Suprapubic skin (tissue), 4 donors: ENCODE measurements at regions not wholly inside any gene's neighbourhood (a gene's known extent, or its start where the extent isn't known, plus 50 kb on each side); places are given as distances from the start of the nearest gene placed in this dataset.

Experiments
- DNase-seq, 2 donors: peaks; one replicate each; pipeline ENCODE4 v3.0.0-alpha.2; 2019; ENCODE audit warnings: low spot score in 2 of 2
- H3K27ac ChIP-seq: fragments of 200-600 bp; sonication (generic); one replicate; pipeline ENCODE4 v1.5.1; 2019
- H3K27me3 ChIP-seq: fragments of 200-600 bp; sonication (generic); one replicate; pipeline ENCODE4 v1.5.1; 2019
- H3K36me3 ChIP-seq: fragments of 200-600 bp; sonication (generic); one replicate; pipeline ENCODE4 v1.5.1; 2019
- H3K4me1 ChIP-seq: fragments of 200-600 bp; sonication (generic); one replicate; pipeline ENCODE4 v1.5.1; 2019
- H3K4me3 ChIP-seq: fragments of 200-600 bp; sonication (generic); one replicate; pipeline ENCODE4 v1.5.1; 2019; ENCODE audit warnings: mild to moderate bottlenecking
- H3K9me3 ChIP-seq: fragments of 200-600 bp; sonication (generic); one replicate; pipeline ENCODE4 v1.5.1; 2019
- CTCF ChIP-seq, 2 donors: fragments of 200-600 bp in 1 of 2; fragments of 450-650 bp in 1 of 2; sonication (generic) in 1 of 2; IDR thresholded peaks; one replicate each; pipeline ENCODE4 v1.5.1; 2016 to 2019; ENCODE audit warnings: antibody characterized with exemption in 2 of 2, mild to moderate bottlenecking in 1 of 2, moderate library complexity in 1 of 2
- EP300 ChIP-seq: sonication (generic); formaldehyde crosslinking; IDR thresholded peaks from one replicate; pipeline ENCODE4 v1.6.1; 2017; ENCODE audit warnings: antibody characterized with exemption
- POLR2A ChIP-seq, 2 donors: fragments of 450-650 bp; IDR thresholded peaks; one replicate each; pipeline ENCODE4 v1.6.1; 2017; ENCODE audit warnings: antibody characterized with exemption in 2 of 2, mild to moderate bottlenecking in 2 of 2, moderate library complexity in 2 of 2
- POLR2AphosphoS5 ChIP-seq, 3 donors: sonication (generic); formaldehyde crosslinking; IDR thresholded peaks; one replicate each; pipeline ENCODE4 v1.6.1; 2017; ENCODE audit warnings: antibody characterized with exemption in 3 of 3
- WGBS: methylation state at CpG from one replicate; pipeline ENCODE4 v1.1.5; 2018; 5-methylcytosine and 5-hydroxymethylcytosine counted together

- DNase-seq: no peak
- Histone ChIP-seq H3K27me3 (no peaks in the 10 kb centered on the region), H3K36me3 (no peaks in the 10 kb centered on the region), H3K4me1 (no peaks in the 10 kb centered on the region), H3K27ac (no peak overlapping the region), H3K4me3 (no peak overlapping the region), H3K9me3 (no peaks in the 10 kb centered on the region)
- TF ChIP-seq EP300 (no peak), POLR2AphosphoS5 (IDR thresholded peaks at IDR 0.05) (no peak), CTCF (IDR thresholded peaks at IDR 0.05) (no peak), POLR2A (IDR thresholded peaks at IDR 0.05) (no peak)
- WGBS: 83% methylated on average over 6 of the region's 6 CpGs
Measured at GRCh38 chr2:196390243-196391148, 219.1 kb upstream of the STK17B start.

- DNase-seq: no peak
- no peaks in the 10 kb centered on the region for H3K36me3 ChIP-seq
- no peaks in the 10 kb centered on the region for H3K27me3 ChIP-seq
- H3K9me3 ChIP-seq: no peaks in the 10 kb centered on the region
- TF ChIP-seq POLR2A (IDR thresholded peaks at IDR 0.05) (no peak), CTCF (IDR thresholded peaks at IDR 0.05) (no peak), EP300 (no peak), POLR2AphosphoS5 (IDR thresholded peaks at IDR 0.05) (no peak)
- no peak overlapping the region for H3K27ac ChIP-seq
- H3K4me1 ChIP-seq: no peaks in the 10 kb centered on the region
- H3K4me3 ChIP-seq: no peak overlapping the region
- WGBS: 90% methylated on average over 1 of the region's 1 CpG
Measured at GRCh38 chr2:196391149-196391479, 219.7 kb upstream of the STK17B start.

- DNase-seq: no peak
- TF ChIP-seq EP300 (no peak), POLR2A (IDR thresholded peaks at IDR 0.05) (no peak)
- H3K9me3 ChIP-seq: no peaks in the 10 kb centered on the region
- H3K27ac ChIP-seq: no peak overlapping the region
- peaks cover 7% of the 10 kb centered on the region for H3K4me1 ChIP-seq
- H3K4me3 ChIP-seq: no peak overlapping the region
- no peaks in the 10 kb centered on the region for H3K36me3 ChIP-seq
- 97% methylated on average over 1 of the region's 1 CpG for WGBS
- no peaks in the 10 kb centered on the region for H3K27me3 ChIP-seq
Measured at GRCh38 chr2:196399096-196399495, 227.7 kb upstream of the STK17B start.

- peaks cover 7% of the 10 kb centered on the region for H3K4me1 ChIP-seq
- no peak overlapping the region for H3K4me3 ChIP-seq
- no peaks in the 10 kb centered on the region for H3K9me3 ChIP-seq
- no peak overlapping the region for H3K27ac ChIP-seq
- DNase-seq: no peak
- TF ChIP-seq EP300 (no peak), CTCF (IDR thresholded peaks at IDR 0.05) (no peak), POLR2A (IDR thresholded peaks at IDR 0.05) (no peak), POLR2AphosphoS5 (IDR thresholded peaks at IDR 0.05) (no peak)
- no peaks in the 10 kb centered on the region for H3K27me3 ChIP-seq
- H3K36me3 ChIP-seq: no peaks in the 10 kb centered on the region
- WGBS: 44% methylated on average over 5 of the region's 5 CpGs
Measured at GRCh38 chr2:196399722-196400691, 228.6 kb upstream of the STK17B start.

- no peaks in the 10 kb centered on the region for H3K36me3 ChIP-seq
- no peak for TF ChIP-seq EP300
- no peak for TF ChIP-seq POLR2AphosphoS5 (IDR thresholded peaks at IDR 0.05)
- no peak for TF ChIP-seq CTCF (IDR thresholded peaks at IDR 0.05)
- no peak for TF ChIP-seq POLR2A (IDR thresholded peaks at IDR 0.05)
- peaks cover 7% of the 10 kb centered on the region for H3K4me1 ChIP-seq
- 30% methylated on average over 1 of the region's 1 CpG for WGBS
- no peak for DNase-seq
- no peaks in the 10 kb centered on the region for H3K9me3 ChIP-seq
- no peak overlapping the region for H3K4me3 ChIP-seq
- no peak overlapping the region for H3K27ac ChIP-seq
- no peaks in the 10 kb centered on the region for H3K27me3 ChIP-seq
Measured at GRCh38 chr2:196403471-196403870, 232.1 kb upstream of the STK17B start.
